ENCODE measurements at regions not wholly inside any gene's neighbourhood (a gene's known extent, or its start where the extent isn't known, plus 50 kb on each side); places are given as distances from the start of the nearest gene placed in this dataset.

- H3K4me3 ChIP-seq (ENCODE audit: low read depth, low read length): no peak overlapping the region
- peak; percentile 11 for DNase-seq (ENCODE audit: low read depth)
- no peak for TF ChIP-seq CTCF (IDR thresholded peaks at IDR 0.05; ENCODE audit: insufficient read depth, low read depth, low read length)
Measured at GRCh38 chr12:128008341-128008740, 258.6 kb upstream of the TMEM132C start.

- TF ChIP-seq CTCF (IDR thresholded peaks at IDR 0.05; ENCODE audit: insufficient read depth, low read depth, low read length): no peak
- no peak for DNase-seq (ENCODE audit: low read depth)
- no peak overlapping the region for H3K4me3 ChIP-seq (ENCODE audit: low read depth, low read length)
Measured at GRCh38 chr12:128009108-128009507, 257.9 kb upstream of the TMEM132C start.

DNA sequence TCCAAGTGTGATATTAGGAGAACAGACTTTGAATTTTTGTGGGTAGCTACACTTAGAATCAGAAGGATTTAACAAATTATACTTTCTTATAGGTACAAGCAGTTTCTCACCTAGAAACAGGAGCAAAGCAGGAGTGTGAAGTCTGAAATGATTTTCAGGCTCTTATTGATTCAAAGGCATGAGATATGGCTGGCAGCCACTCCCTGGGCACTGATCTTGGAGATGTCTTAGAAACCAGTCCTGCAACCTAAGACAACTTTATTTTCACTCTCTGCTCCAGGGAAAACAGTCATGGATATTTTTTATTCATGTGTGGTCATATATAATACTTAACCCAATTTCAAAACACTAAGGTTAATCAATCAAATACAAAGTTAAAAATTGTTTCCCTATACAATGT, 254.9 kb upstream of the TMEM132C start:
- TF ChIP-seq CTCF (IDR thresholded peaks at IDR 0.05; ENCODE audit: insufficient read depth, low read depth, low read length): no peak
- no peak for DNase-seq (ENCODE audit: low read depth)
- H3K4me3 ChIP-seq (ENCODE audit: low read depth, low read length): no peak overlapping the region

- DNase-seq (ENCODE audit: low read depth): no peak
- no peak for TF ChIP-seq CTCF (IDR thresholded peaks at IDR 0.05; ENCODE audit: insufficient read depth, low read depth, low read length)
- no peak overlapping the region for H3K4me3 ChIP-seq (ENCODE audit: low read depth, low read length)
Measured at GRCh38 chr12:128015276-128015675, 251.7 kb upstream of the TMEM132C start.

- DNase-seq (ENCODE audit: low read depth): peak; percentile 8
- no peak overlapping the region for H3K4me3 ChIP-seq (ENCODE audit: low read depth, low read length)
- TF ChIP-seq CTCF (IDR thresholded peaks at IDR 0.05; ENCODE audit: insufficient read depth, low read depth, low read length): no peak
Measured at GRCh38 chr12:128018067-128018466, 248.9 kb upstream of the TMEM132C start.

GRCh38 chr12:128019996-128020544, 246.9 kb upstream of the TMEM132C start:
- no peak for DNase-seq (ENCODE audit: low read depth)
- no peak overlapping the region for H3K4me3 ChIP-seq (ENCODE audit: low read depth, low read length)
- no peak for TF ChIP-seq CTCF (IDR thresholded peaks at IDR 0.05; ENCODE audit: insufficient read depth, low read depth, low read length)

DNA sequence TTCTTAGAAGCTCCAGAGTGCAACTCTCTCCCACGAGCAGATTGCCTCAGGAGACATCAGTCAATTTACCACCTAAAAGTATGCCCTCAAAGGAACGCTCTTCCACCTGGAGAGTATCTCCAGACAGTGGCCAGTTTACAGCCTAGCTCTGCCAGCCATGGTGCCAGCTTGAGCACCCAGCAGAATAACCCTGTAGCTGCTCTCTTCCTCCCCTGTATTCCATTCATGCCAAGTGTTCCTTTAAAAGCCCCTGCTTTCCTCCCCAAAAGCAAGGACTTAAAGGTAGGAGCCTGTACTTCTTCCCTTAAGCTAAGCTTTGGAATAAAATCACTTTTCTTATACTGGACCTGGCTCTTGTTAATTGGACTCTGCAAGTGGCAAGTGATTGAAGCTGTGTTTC, 245.4 kb upstream of the TMEM132C start:
- no peak for DNase-seq (ENCODE audit: low read depth)
- no peak overlapping the region for H3K4me3 ChIP-seq (ENCODE audit: low read depth, low read length)
- TF ChIP-seq CTCF (IDR thresholded peaks at IDR 0.05; ENCODE audit: insufficient read depth, low read depth, low read length): no peak
